ENCODE measurements at regions not wholly inside any gene's neighbourhood (a gene's known extent, or its start where the extent isn't known, plus 50 kb on each side); places are given as distances from the start of the nearest gene placed in this dataset.

GRCh38 chr14:44625098-44625497 is 118.0 kb upstream of the FSCB start:
- no peaks in the 10 kb centered on the region for H4K20me1 ChIP-seq (ENCODE audit: insufficient read depth, low read length)
- no peaks in the 10 kb centered on the region for H3K36me3 ChIP-seq (replicated peaks in 1 of 2; ENCODE audit: control insufficient read depth in 1 of 2, insufficient read depth in 2 of 2, low read length in 2 of 2)
- H3K9me3 ChIP-seq (ENCODE audit: low read length): no peaks in the 10 kb centered on the region
- CTCF ChIA-PET (ENCODE audit: low intra/inter-chr PET ratio, low total read pairs): no interaction called here
- H3K27me3 ChIP-seq (ENCODE audit: control insufficient read depth in 1 of 2, insufficient read depth in 2 of 2, low read length in 2 of 2): no peaks in the 10 kb centered on the region
- no peaks in the 10 kb centered on the region for H3K79me2 ChIP-seq (ENCODE audit: insufficient read depth, low read length)
- ATAC-seq: no peak
- no peak overlapping the region for H2AFZ ChIP-seq (ENCODE audit: low read length)
- no TSS peak for BruUV-seq (replicated peaks)
- TF ChIP-seq SRF (IDR thresholded peaks at IDR 0.05; ENCODE audit: low read depth, low read length): no peak
- no peak for TF ChIP-seq ZNF597 (CRISPR knock-in tag; IDR thresholded peaks at IDR 0.05)
- TF ChIP-seq POGZ (CRISPR knock-in tag; IDR thresholded peaks at IDR 0.05): no peak
- no peak for TF ChIP-seq BORCS8-MEF2B (CRISPR knock-in tag; IDR thresholded peaks at IDR 0.05)
- no peak for TF ChIP-seq SIX1 (CRISPR knock-in tag; IDR thresholded peaks at IDR 0.05; ENCODE audit: borderline replicate concordance)
- TF ChIP-seq ZNF501 (CRISPR knock-in tag; IDR thresholded peaks at IDR 0.05): no peak
- TF ChIP-seq ZEB1 (IDR thresholded peaks at IDR 0.05; ENCODE audit: insufficient replicate concordance, low read depth): no peak
- no peak for TF ChIP-seq AKAP8 (CRISPR knock-in tag; IDR thresholded peaks at IDR 0.05)
- no peak for TF ChIP-seq ATF4 (CRISPR knock-in tag; IDR thresholded peaks at IDR 0.05)
- TF ChIP-seq ZFAT (CRISPR knock-in tag; conservative IDR thresholded peaks at IDR 0.05): no peak
- no peak overlapping the region for H3K27ac ChIP-seq (ENCODE audit: extremely low read length, insufficient read depth, low read length)
- POLR2A ChIA-PET: no interaction called here
- in situ Hi-C loops (cut with HindIII; ENCODE audit: extremely low pct_ligation_motif_present, low pct_unique_long_range_greater_than_20kb) (no loop called here), intact Hi-C loops (cut with micrococcal nuclease; ENCODE audit: unreplicated experiment) (no loop called here)
- no peak for FAIRE-seq
- H3K9ac ChIP-seq (ENCODE audit: insufficient read depth, low read depth, low read length): no peak overlapping the region
- H3K4me3 ChIP-seq (replicated peaks in 1 of 3; ENCODE audit: insufficient read depth in 1 of 3, low read depth in 2 of 3, low read length in 3 of 3): no peak overlapping the region
- no peak overlapping the region for H3K4me2 ChIP-seq (ENCODE audit: low read depth, low read length)
- no peak for DNase-seq (ENCODE audit: low spot score)
- H3K4me1 ChIP-seq (ENCODE audit: insufficient read depth, low read length): no peaks in the 10 kb centered on the region
- WGBS (ENCODE audit: low lambda C conversion rate): 0% methylated on average over 1 of the region's 1 CpG

Data from HepG2 (cell line).